SK-N-MC (cell line): ENCODE measurements at regions not wholly inside any gene's neighbourhood (a gene's known extent, or its start where the extent isn't known, plus 50 kb on each side); places are given as distances from the start of the nearest gene placed in this dataset.

Source experiments
- DNase-seq: peaks from one replicate; pipeline ENCODE4 v3.0.0-alpha.2; 2011; ENCODE audit warnings: low read depth, low spot score
- H3K27ac ChIP-seq: fragments of 200-600 bp; sonication (generic); 2 replicates; pipeline ENCODE4 v1.5.1; 2016; ENCODE audit warnings: mixed run types
- H3K36me3 ChIP-seq: fragments of 200-600 bp; sonication (generic); 2 replicates; pipeline ENCODE4 v1.6.1; 2017; ENCODE audit warnings: antibody characterized with exemption, low read length, mixed read lengths; ENCODE audit not compliant: insufficient read depth
- H3K4me3 ChIP-seq: fragments of 200-600 bp; sonication (generic); 2 replicates; pipeline ENCODE4 v1.5.1; 2016
- H3K9ac ChIP-seq: fragments of 200-600 bp; sonication (generic); 2 replicates; pipeline ENCODE4 v1.8.0; 2017; ENCODE audit warnings: mixed run types, mixed read lengths; ENCODE audit not compliant: insufficient read length
- H3K9me3 ChIP-seq: fragments of 200-600 bp; sonication (generic); 2 replicates; pipeline ENCODE4 v1.6.1; 2017; ENCODE audit warnings: low read depth, mild to moderate bottlenecking, antibody characterized with exemption, low read length, moderate library complexity, mixed read lengths
- EZH2 ChIP-seq: fragments of 200-600 bp; sonication (generic); IDR thresholded peaks from one replicate; pipeline ENCODE4 v1.6.1; 2017; ENCODE audit warnings: antibody characterized with exemption
- FOXP2 ChIP-seq: optimal IDR thresholded peaks from 2 replicates; pipeline ENCODE3; 2011; ENCODE audit warnings: mild to moderate bottlenecking, moderate library complexity; ENCODE audit not compliant: insufficient read depth; ENCODE audit errors: extremely low read length, control extremely low read depth
- POLR2AphosphoS5 ChIP-seq: IDR thresholded peaks from 2 replicates; pipeline ENCODE4 v1.6.1; 2012; ENCODE audit warnings: mild to moderate bottlenecking, low read depth, low read length, borderline replicate concordance

DNA sequence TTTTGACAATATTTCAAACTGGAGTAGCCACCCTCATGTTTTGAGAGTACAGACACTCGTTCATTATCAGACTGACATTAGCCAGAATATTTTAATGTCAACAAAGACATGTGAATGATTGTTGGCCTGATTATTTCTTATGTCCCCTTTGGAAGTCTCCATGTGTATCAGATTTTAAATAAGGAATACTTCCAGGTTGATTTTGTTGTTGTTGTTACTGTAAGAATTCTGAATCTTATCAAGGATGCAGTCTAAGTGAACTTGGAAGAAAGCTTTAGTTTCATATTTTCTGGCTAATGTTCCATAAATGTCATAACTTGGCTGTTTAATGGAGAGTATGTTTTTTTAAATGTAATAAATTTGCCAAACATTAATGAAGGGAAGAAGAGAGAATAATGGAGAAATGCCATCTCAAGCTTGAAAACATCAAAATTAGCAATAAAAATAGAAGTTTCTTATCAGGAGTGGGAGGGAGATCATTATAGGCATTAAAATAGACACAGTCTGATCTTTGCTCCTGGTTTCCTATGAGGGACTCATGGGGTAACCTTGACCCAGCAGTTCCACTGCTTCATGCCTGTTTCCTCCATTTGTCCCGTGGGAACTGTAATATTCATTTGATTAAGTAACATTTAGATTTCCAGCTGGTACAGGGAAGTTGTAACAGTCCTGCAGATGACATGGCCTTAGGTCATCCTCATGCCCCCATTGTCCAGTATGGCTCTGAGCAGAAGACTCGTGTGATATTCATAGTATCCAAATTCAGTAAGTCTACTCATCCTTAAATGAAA is 122.4 kb upstream of the KIAA1217 start:
- Histone ChIP-seq H3K36me3 (no peaks in the 10 kb centered on the region), H3K27ac (no peak overlapping the region), H3K4me3 (no peak overlapping the region), H3K9ac (no peak overlapping the region), H3K9me3 (no peaks in the 10 kb centered on the region)
- DNase-seq, result no peak
- TF ChIP-seq FOXP2 (no peak), EZH2 (no peak), POLR2AphosphoS5 (no peak)

DNA sequence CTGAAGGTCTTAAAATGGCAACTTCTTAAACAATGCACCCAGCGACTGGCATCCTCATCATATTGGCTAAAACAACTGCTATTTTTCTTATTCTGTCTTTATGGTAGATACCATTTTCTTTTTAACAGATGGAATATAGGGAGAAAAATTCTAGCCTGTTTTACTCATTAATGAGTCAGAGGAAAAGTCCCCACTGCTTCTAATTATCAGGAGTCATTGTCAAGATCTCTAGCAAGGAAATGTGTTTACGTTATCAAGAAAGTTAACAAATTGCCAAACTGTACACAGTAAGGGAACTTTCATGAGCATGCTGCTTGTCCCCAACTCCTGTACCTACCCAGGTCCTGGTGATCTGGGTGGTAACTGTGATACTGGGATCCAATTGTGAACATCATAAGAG is 117.7 kb upstream of the KIAA1217 start:
- H3K9ac ChIP-seq, result no peak overlapping the region
- H3K4me3 ChIP-seq, result no peak overlapping the region
- H3K27ac ChIP-seq, result no peak overlapping the region
- TF ChIP-seq POLR2AphosphoS5 (no peak), FOXP2 (no peak), EZH2 (no peak)
- no peaks in the 10 kb centered on the region for H3K9me3 ChIP-seq
- H3K36me3 ChIP-seq, result no peaks in the 10 kb centered on the region
- no peak for DNase-seq

DNA sequence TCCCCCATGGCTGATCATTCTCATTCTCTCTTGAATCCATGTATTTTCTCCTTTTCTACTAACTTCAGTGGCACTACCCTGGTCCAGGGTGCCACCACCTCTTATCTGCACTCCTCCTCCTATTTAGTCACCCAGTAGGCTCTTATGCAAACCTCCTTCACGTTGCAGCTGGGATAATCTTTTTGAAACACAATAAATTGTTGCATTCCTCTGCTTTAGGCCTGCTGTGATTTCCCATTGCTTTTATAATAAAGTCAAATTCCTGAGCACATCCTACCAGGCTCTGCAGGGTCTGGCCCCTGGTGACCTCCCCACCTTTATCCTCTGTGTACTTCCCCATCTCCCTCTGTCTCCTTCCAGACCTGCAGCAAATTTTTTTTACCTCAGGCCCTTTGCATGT is 112.7 kb upstream of the KIAA1217 start:
- TF ChIP-seq FOXP2, result no peak
- no peak for TF ChIP-seq EZH2
- no peak for TF ChIP-seq POLR2AphosphoS5
- H3K36me3 ChIP-seq, result no peaks in the 10 kb centered on the region
- no peaks in the 10 kb centered on the region for H3K9me3 ChIP-seq
- H3K27ac ChIP-seq, result no peak overlapping the region
- DNase-seq, result no peak
- no peak overlapping the region for H3K9ac ChIP-seq
- no peak overlapping the region for H3K4me3 ChIP-seq

DNA sequence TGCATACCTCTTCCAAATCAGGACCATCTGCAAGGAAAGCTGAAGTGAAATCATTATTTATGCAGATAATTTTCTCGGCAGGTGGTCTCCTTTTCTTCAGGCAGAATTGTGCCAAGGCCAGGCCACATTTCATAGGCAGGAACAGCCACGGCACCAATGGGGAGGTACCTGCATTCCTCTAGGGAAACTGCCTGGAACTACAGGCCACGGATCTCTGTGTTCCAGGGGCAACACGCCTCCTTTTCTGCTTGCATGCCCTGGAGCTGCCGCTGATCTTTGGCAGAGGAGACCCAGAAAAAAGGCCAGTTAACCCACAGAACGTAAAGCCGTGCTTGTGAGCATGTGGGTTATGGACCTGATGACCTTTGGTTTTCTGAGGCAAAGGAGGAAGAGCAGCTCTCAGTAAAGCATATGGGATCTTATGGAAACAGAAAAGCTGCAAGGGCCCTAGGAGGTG is 111.2 kb upstream of the KIAA1217 start:
- Histone ChIP-seq H3K27ac (peak overlapping the region; percentile 75), H3K4me3 (peak overlapping the region; percentile 10; the same call in 1 of the 2 replicates), H3K9me3 (no peaks in the 10 kb centered on the region), H3K9ac (no peak overlapping the region), H3K36me3 (no peaks in the 10 kb centered on the region)
- DNase-seq, result no peak
- TF ChIP-seq POLR2AphosphoS5 (no peak), FOXP2 (no peak), EZH2 (no peak)

DNA sequence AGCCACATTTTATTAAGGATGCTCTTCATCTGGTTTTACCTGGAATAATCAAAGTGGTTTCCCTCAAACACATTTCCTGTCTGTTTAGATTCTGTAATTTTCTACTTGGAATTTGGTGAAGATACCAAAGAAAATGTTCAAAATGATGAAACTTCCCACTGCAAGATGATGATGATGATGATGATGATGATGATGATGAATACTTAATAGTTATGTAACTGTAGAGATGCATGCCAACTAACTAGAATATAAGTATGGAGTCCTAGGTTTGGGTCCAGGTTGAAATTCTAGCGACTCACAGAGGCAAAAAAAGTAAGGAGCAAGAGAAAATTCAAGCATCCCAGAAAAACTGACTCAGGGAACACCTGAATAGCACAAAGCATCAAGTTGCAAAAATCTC is 104.0 kb upstream of the KIAA1217 start:
- H3K9ac ChIP-seq, result no peak overlapping the region
- DNase-seq, result no peak
- no peaks in the 10 kb centered on the region for H3K36me3 ChIP-seq
- no peaks in the 10 kb centered on the region for H3K9me3 ChIP-seq
- no peak for TF ChIP-seq POLR2AphosphoS5
- no peak for TF ChIP-seq FOXP2
- TF ChIP-seq EZH2, result no peak
- no peak overlapping the region for H3K27ac ChIP-seq
- H3K4me3 ChIP-seq, result no peak overlapping the region

DNA sequence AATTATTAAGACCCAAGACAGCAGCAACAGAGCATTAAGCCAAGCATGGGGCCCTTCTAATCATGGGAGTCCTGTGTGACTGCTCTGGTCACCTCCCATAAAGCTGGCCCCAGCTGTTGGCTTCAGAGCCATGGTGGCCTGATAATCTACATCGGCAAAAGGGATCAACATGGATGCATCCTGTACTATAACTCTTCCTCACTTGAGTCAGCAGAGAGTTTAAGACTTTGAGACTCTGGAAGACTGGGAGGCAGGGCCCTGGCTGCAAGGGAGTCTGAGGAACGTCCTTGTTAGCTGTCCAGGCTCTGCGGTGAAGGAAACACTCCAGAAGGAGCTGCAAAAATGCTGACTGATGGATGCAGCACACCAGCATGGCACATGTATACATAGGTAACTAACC is 95.0 kb upstream of the KIAA1217 start:
- no peak overlapping the region for H3K4me3 ChIP-seq
- no peaks in the 10 kb centered on the region for H3K9me3 ChIP-seq
- H3K9ac ChIP-seq, result no peak overlapping the region
- peak overlapping the region; percentile 42; the same call in 1 of the 2 replicates for H3K27ac ChIP-seq
- no peaks in the 10 kb centered on the region for H3K36me3 ChIP-seq
- no peak for TF ChIP-seq FOXP2
- TF ChIP-seq POLR2AphosphoS5, result no peak
- no peak for TF ChIP-seq EZH2
- no peak for DNase-seq

DNA sequence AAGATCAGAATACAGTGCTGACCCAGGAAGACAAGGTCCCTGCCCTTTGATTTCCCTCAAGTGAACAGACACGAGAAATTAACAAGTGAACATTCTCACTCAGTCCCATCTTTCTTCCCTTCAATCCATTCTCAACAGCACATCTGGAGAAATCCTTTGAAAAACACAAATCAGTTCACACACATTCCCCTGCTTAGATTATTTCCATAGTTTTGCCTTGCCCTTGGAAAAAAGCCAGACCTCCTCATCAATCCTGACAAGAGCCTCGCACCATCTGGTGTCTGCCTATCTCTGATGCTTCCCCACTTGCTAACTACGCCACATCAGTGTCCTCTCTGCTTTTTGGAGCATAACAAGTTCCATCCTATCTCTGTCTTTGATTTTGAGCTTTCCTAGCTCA is 94.4 kb upstream of the KIAA1217 start:
- Histone ChIP-seq H3K9ac (no peak overlapping the region), H3K27ac (no peak overlapping the region; the same call in 1 of the 2 replicates), H3K9me3 (no peaks in the 10 kb centered on the region), H3K36me3 (no peaks in the 10 kb centered on the region), H3K4me3 (no peak overlapping the region)
- no peak for DNase-seq
- TF ChIP-seq EZH2 (no peak), POLR2AphosphoS5 (no peak)

DNA sequence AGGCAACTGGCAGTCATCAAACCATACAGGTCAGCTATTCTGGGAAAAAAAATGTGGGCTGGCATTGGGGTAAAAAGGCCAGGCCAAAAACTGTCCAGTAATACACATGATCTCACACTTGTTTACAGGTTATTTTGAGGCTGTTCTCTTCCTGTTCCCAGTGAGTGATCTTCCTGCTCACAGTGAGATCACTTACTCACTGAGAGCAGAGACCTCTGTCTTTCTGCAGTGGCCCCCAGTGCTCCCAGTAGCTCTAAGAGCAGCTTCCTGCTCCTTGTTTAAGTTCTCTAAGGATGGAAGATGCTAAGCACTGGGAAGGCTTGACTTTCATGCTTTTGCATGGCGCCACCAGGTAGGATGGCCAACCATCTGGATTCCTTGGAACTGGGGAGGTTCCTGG is 93.5 kb upstream of the KIAA1217 start:
- TF ChIP-seq FOXP2 (no peak), POLR2AphosphoS5 (no peak), EZH2 (no peak)

DNA sequence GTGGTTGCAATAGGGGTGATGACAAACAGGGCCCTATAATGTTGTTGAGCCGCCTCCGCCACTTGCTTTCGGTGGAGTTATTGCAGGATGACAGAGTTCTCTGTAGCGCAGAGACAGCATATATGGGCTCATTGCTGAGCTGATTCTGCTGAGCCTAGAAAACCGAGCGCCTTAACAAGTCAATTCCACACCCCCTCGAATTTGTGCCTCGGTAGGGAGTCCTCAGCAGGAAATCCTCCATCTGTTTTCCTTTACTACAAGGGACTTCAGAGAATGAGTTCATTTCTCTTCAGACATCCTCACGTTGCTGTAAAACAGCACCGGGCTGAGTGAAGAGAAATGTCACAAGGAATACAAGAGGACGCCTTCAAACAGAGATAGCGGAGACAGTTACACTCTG is 90.7 kb upstream of the KIAA1217 start:
- TF ChIP-seq POLR2AphosphoS5, result peak; percentile 20; the same call in 1 of the 2 replicates
- no peak for TF ChIP-seq FOXP2
- DNase-seq, result peak; percentile 79
- H3K4me3 ChIP-seq, result peak overlapping the region; percentile 72
- H3K27ac ChIP-seq, result peak overlapping the region; percentile 87
- no peaks in the 10 kb centered on the region for H3K36me3 ChIP-seq
- H3K9me3 ChIP-seq, result no peaks in the 10 kb centered on the region
- peak overlapping the region; percentile 70 for H3K9ac ChIP-seq

More for the DNA sequence above, 93.5 kb upstream of the KIAA1217 start:
- Histone ChIP-seq H3K27ac (no peak overlapping the region), H3K4me3 (no peak overlapping the region), H3K9ac (no peak overlapping the region), H3K9me3 (no peaks in the 10 kb centered on the region), H3K36me3 (no peaks in the 10 kb centered on the region)
- DNase-seq, result no peak
